Ovary (tissue), 7 donors: ENCODE measurements at regions not wholly inside any gene's neighbourhood (a gene's known extent, or its start where the extent isn't known, plus 50 kb on each side); places are given as distances from the start of the nearest gene placed in this dataset.

Experiments used
- DNase-seq, 5 donors: peaks; one replicate each; pipeline ENCODE4 v3.0.0-alpha.2; 2019 to 2020
- H3K27ac ChIP-seq, 2 donors: fragments of 200-600 bp; one replicate each; pipeline versions ENCODE4 v1.5.1 to v1.8.0; 2019 to 2022
- H3K27me3 ChIP-seq: fragments of 200-600 bp; one replicate; pipeline ENCODE4 v1.8.0; 2022
- H3K36me3 ChIP-seq: fragments of 200-600 bp; sonication (generic); one replicate; pipeline ENCODE4 v1.5.1; 2019
- H3K4me1 ChIP-seq: one replicate; pipeline ENCODE4 v1.8.1; 2013; ENCODE audit warnings: mild to moderate bottlenecking, moderate library complexity; ENCODE audit not compliant: insufficient read depth
- H3K4me3 ChIP-seq: fragments of 200-600 bp; sonication (generic); one replicate; pipeline ENCODE4 v1.5.1; 2017
- H3K9me3 ChIP-seq, 2 donors: fragments of 200-600 bp in 1 of 2; sonication (generic) in 1 of 2; one replicate each; pipeline versions ENCODE4 v1.5.1 to v1.8.1; 2013 to 2019; ENCODE audit warnings: mild to moderate bottlenecking in 1 of 2, moderate library complexity in 1 of 2
- CTCF ChIP-seq, 3 donors: fragments of 450-650 bp in 2 of 3; fragments of 200-600 bp in 1 of 3; IDR thresholded peaks; one replicate each; pipeline versions ENCODE4 v1.5.1 to v1.8.0; 2016 to 2022; ENCODE audit warnings: antibody characterized with exemption in 3 of 3, mild to moderate bottlenecking in 1 of 3
- EP300 ChIP-seq: sonication (generic); formaldehyde crosslinking; IDR thresholded peaks from one replicate; pipeline ENCODE4 v1.6.1; 2017; ENCODE audit warnings: antibody characterized with exemption
- POLR2A ChIP-seq: fragments of 450-650 bp; IDR thresholded peaks from one replicate; pipeline ENCODE4 v1.6.1; 2017; ENCODE audit warnings: antibody characterized with exemption, mild to moderate bottlenecking, moderate library complexity
- WGBS, 3 donors: extraction: QIAGEN DNeasy Blood & Tissue Kit in 1 of 3; methylation state at CpG; one replicate each; pipeline versions ENCODE4 v1.1.5 to v1.1.7; 2013 to 2017; 5-methylcytosine and 5-hydroxymethylcytosine counted together
- intact Hi-C, 4 donors: fragments of 100-400 bp; cut with DNase I; formaldehyde crosslinking; loops; one replicate each; pipeline versions ENCODE4 v1.11.0 to v1.15.1; 2022 to 2023
- donor health status: DM: no; HTN: no; CAD: no; lungs with moderate emphysema.
- donor health status: DM: no; HTN: no; CAD: no.
- donor health status: Bipolar disorder and iron deficiency.
- donor health status: DM: no; HTN: no; CAD: no.
- donor health status: DM: yes; HTN: yes; CAD: no.

GRCh38 chr6:145547594-145548335 is 187.6 kb downstream of the EPM2A start:
- Histone ChIP-seq H3K27me3 (no peaks in the 10 kb centered on the region), H3K27ac (no peak overlapping the region), H3K4me1 (no peaks in the 10 kb centered on the region), H3K36me3 (no peaks in the 10 kb centered on the region), H3K9me3 (no peaks in the 10 kb centered on the region), H3K4me3 (no peak overlapping the region)
- intact Hi-C loops, result no loop called here
- no peak for TF ChIP-seq CTCF (IDR thresholded peaks at IDR 0.05)
- WGBS, 3 donors, result 87 to 90% (median 89%) methylated on average over 4 of the region's 4 CpGs
- DNase-seq, result no peak

- TF ChIP-seq POLR2A (no peak), CTCF (IDR thresholded peaks at IDR 0.05) (no peak), EP300 (no peak)
- 42 to 47% (median 45%) methylated on average over 3 of the region's 3 CpGs for WGBS, 3 donors
- H3K9me3 ChIP-seq, result no peaks in the 10 kb centered on the region
- intact Hi-C loops, result no loop called here
- no peak for DNase-seq
- H3K27me3 ChIP-seq, result no peaks in the 10 kb centered on the region
- H3K27ac ChIP-seq, result no peak overlapping the region
- no peak overlapping the region for H3K4me3 ChIP-seq
- no peaks in the 10 kb centered on the region for H3K4me1 ChIP-seq
- H3K36me3 ChIP-seq, result no peaks in the 10 kb centered on the region
Observed at GRCh38 chr6:145548933-145549648, 186.2 kb downstream of the EPM2A start.

- TF ChIP-seq CTCF (IDR thresholded peaks at IDR 0.05) (no peak), POLR2A (no peak), EP300 (no peak)
- H3K9me3 ChIP-seq, result no peaks in the 10 kb centered on the region
- H3K4me3 ChIP-seq, result no peak overlapping the region
- H3K4me1 ChIP-seq, result no peaks in the 10 kb centered on the region
- H3K27ac ChIP-seq, result no peak overlapping the region
- H3K27me3 ChIP-seq, result no peaks in the 10 kb centered on the region
- no peaks in the 10 kb centered on the region for H3K36me3 ChIP-seq
- no peak for DNase-seq
- intact Hi-C loops, result no loop called here
Observed at GRCh38 chr6:145551164-145551563, 184.2 kb downstream of the EPM2A start.

GRCh38 chr6:145555084-145555483 is 180.2 kb downstream of the EPM2A start:
- no peaks in the 10 kb centered on the region for H3K4me1 ChIP-seq
- H3K27me3 ChIP-seq, result no peaks in the 10 kb centered on the region
- H3K36me3 ChIP-seq, result no peaks in the 10 kb centered on the region
- H3K27ac ChIP-seq, result no peak overlapping the region
- H3K9me3 ChIP-seq, result no peaks in the 10 kb centered on the region
- intact Hi-C loops, result no loop called here
- H3K4me3 ChIP-seq, result no peak overlapping the region
- WGBS, 3 donors, result 86 to 94% (median 88%) methylated on average over 1 of the region's 1 CpG
- no peak for DNase-seq
- TF ChIP-seq CTCF (IDR thresholded peaks at IDR 0.05), result no peak
